ENCODE measurements at regions not wholly inside any gene's neighbourhood (a gene's known extent, or its start where the extent isn't known, plus 50 kb on each side); places are given as distances from the start of the nearest gene placed in this dataset.

DNA sequence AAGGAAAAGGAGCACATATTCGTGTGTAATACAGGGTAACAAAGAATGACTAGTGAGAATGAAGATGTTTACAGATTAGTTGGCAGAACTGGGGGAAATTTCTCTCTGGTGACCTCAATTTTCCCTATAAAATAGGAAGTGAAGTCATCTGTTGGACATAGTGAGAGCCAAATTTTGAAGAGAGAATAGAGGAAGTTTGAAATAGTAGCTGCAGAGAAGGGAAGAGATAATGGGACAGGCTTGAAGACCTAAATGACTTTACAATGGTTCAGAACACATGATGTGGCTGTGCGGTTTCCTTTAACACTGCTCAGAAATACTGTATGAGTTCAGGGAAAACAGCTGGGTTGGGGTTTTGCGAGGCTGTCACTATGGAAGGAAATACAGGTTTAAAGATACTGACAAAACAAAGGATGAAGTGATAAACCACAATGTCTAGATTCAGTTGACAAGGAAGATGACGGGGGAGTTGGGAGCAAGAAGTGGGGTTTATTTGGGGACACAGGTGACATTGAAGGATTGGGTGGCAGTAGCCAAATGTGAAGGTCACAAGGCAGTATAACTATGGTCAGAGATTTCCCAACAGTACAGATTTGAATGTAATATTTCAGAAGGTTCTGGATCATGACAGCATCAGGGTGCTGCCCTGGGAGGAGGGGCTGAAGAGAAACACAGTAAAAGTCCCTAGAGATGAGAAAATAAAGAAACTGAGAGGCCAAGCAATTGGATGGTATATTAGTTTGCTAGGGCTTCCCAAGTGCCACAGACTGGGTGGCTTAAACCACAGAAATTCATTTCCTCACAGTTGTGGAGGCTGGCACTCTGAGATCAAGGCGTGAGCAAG is 82.6 kb upstream of the TANK start:
- Mint-ChIP-seq H3K36me3 (ENCODE audit: low read depth, unreplicated experiment) (peaks cover 2% of the 10 kb centered on the region), H3K4me3 (ENCODE audit: unreplicated experiment) (no peak overlapping the region)

DNA sequence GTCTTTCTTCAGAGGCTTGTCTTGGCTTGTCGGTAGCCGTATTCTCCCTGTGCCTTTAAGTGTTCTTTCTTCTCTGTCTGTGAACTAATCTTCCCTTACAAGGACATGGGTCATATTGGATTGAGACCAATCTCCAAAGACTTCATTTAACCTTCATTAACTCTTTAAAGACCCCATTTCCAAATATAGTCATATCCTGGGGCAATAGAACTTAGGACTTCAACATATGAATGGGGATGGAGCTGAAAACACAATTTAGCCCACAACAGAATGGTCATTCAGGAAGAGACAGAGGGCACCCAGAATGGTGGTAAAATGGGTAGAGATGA is 82.1 kb upstream of the TANK start:
- FAIRE-seq = no peak
- H3K27ac Mint-ChIP-seq (ENCODE audit: unreplicated experiment) = no peak overlapping the region

More for the DNA sequence above, 82.6 kb upstream of the TANK start:
- H3K9me3 Mint-ChIP-seq (ENCODE audit: unreplicated experiment) = no peaks in the 10 kb centered on the region
- H3K27me3 Mint-ChIP-seq (ENCODE audit: low read depth, unreplicated experiment) = no peaks in the 10 kb centered on the region
- Histone ChIP-seq H3K4me2 (ENCODE audit: low read length) (no peak overlapping the region), H3K36me3 (ENCODE audit: insufficient read depth, low read length) (no peaks in the 10 kb centered on the region), H3K27me3 (ENCODE audit: insufficient read depth, low read length) (no peaks in the 10 kb centered on the region), H3K9ac (ENCODE audit: low read length) (no peak overlapping the region), H3K9me3 (ENCODE audit: insufficient read depth, low read depth, low read length) (no peaks in the 10 kb centered on the region), H4K20me1 (ENCODE audit: insufficient read depth, low read length) (no peaks in the 10 kb centered on the region), H2AFZ (ENCODE audit: low read depth, low read length) (no peak overlapping the region), H3K79me2 (ENCODE audit: insufficient read depth, low read length) (no peaks in the 10 kb centered on the region), H3K27ac (ENCODE audit: low read depth, low read length) (no peak overlapping the region), H3K4me1 (ENCODE audit: insufficient read depth, low read length) (no peaks in the 10 kb centered on the region), H3K4me3 (ENCODE audit: insufficient read depth, low read depth, low read length) (no peak overlapping the region)
- H3K4me1 Mint-ChIP-seq (ENCODE audit: low read depth, unreplicated experiment) = peaks cover 7% of the 10 kb centered on the region
- FAIRE-seq (no peak), DNase-seq (ENCODE audit: low read depth) (peak; percentile 50)
- H3K27ac Mint-ChIP-seq (ENCODE audit: unreplicated experiment) = no peak overlapping the region
- no peak for TF ChIP-seq EZH2 (IDR thresholded peaks at IDR 0.05; ENCODE audit: insufficient read depth, low read length)
- TF ChIP-seq, protein P1, sequence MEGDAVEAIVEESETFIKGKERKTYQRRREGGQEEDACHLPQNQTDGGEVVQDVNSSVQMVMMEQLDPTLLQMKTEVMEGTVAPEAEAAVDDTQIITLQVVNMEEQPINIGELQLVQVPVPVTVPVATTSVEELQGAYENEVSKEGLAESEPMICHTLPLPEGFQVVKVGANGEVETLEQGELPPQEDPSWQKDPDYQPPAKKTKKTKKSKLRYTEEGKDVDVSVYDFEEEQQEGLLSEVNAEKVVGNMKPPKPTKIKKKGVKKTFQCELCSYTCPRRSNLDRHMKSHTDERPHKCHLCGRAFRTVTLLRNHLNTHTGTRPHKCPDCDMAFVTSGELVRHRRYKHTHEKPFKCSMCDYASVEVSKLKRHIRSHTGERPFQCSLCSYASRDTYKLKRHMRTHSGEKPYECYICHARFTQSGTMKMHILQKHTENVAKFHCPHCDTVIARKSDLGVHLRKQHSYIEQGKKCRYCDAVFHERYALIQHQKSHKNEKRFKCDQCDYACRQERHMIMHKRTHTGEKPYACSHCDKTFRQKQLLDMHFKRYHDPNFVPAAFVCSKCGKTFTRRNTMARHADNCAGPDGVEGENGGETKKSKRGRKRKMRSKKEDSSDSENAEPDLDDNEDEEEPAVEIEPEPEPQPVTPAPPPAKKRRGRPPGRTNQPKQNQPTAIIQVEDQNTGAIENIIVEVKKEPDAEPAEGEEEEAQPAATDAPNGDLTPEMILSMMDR (IDR thresholded peaks at IDR 0.05; ENCODE audit: insufficient read depth, low read depth, low read length) = no peak

More for the DNA sequence above, 82.1 kb upstream of the TANK start:
- no peak overlapping the region for H3K4me3 ChIP-seq (ENCODE audit: insufficient read depth, low read depth, low read length)
- no peaks in the 10 kb centered on the region for H4K20me1 ChIP-seq (ENCODE audit: insufficient read depth, low read length)
- Mint-ChIP-seq H3K36me3 (ENCODE audit: low read depth, unreplicated experiment) (no peaks in the 10 kb centered on the region), H3K9me3 (ENCODE audit: unreplicated experiment) (no peaks in the 10 kb centered on the region), H3K27me3 (ENCODE audit: low read depth, unreplicated experiment) (no peaks in the 10 kb centered on the region), H3K4me1 (ENCODE audit: low read depth, unreplicated experiment) (peaks cover 7% of the 10 kb centered on the region), H3K4me3 (ENCODE audit: unreplicated experiment) (no peak overlapping the region)
- no peaks in the 10 kb centered on the region for H3K36me3 ChIP-seq (ENCODE audit: insufficient read depth, low read length)
- H3K27me3 ChIP-seq (ENCODE audit: insufficient read depth, low read length) = no peaks in the 10 kb centered on the region
- no peak for TF ChIP-seq EZH2 (IDR thresholded peaks at IDR 0.05; ENCODE audit: insufficient read depth, low read length)
- TF ChIP-seq, protein P1 (IDR thresholded peaks at IDR 0.05; ENCODE audit: insufficient read depth, low read depth, low read length) = no peak
- no peaks in the 10 kb centered on the region for H3K79me2 ChIP-seq (ENCODE audit: insufficient read depth, low read length)
- H3K4me1 ChIP-seq (ENCODE audit: insufficient read depth, low read length) = no peaks in the 10 kb centered on the region
- no peak overlapping the region for H3K4me2 ChIP-seq (ENCODE audit: low read length)
- H3K9ac ChIP-seq (ENCODE audit: low read length) = no peak overlapping the region
- no peaks in the 10 kb centered on the region for H3K9me3 ChIP-seq (ENCODE audit: insufficient read depth, low read depth, low read length)
- H2AFZ ChIP-seq (ENCODE audit: low read depth, low read length) = no peak overlapping the region
- H3K27ac ChIP-seq (ENCODE audit: low read depth, low read length) = no peak overlapping the region
- no peak for DNase-seq (ENCODE audit: low read depth)

Data from astrocyte (in vitro differentiated cells and primary cell).